SU-DHL-6 (cell line): ENCODE measurements at regions not wholly inside any gene's neighbourhood (a gene's known extent, or its start where the extent isn't known, plus 50 kb on each side); places are given as distances from the start of the nearest gene placed in this dataset.

Experiments used
- CTCF ChIP-seq: fragments of 200-600 bp; sonication (generic); IDR thresholded peaks from one replicate; pipeline ENCODE4 v1.5.1; 2017; ENCODE audit warnings: antibody characterized with exemption, mild to moderate bottlenecking, low read length, moderate library complexity; ENCODE audit not compliant: insufficient read depth, poor library complexity, severe bottlenecking
- EZH2phosphoT487 ChIP-seq: fragments of 200-600 bp; sonication (generic), shearing (Covaris generic); conservative IDR thresholded peaks from 2 replicates; pipeline ENCODE4 v1.6.1; 2018; ENCODE audit warnings: mild to moderate bottlenecking, antibody characterized with exemption, low read length, moderate library complexity, mixed read lengths

DNA sequence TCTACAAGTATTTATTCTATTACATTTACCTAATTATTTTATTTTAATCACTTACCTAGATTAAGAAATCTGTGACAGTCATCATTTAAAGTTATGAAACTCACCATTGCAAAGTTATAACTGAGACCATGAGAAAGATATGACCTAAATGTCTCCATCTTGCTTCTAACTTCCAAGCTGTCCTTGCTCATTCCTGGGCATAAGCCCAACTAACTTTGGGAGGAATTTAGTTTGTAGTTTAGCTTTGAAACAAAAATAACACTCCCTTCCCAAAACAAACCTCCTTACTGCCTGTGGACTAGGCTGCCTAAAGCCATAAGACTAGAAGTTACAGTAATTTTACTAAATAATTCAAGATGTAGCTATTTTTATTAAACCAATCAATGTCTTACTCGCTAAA lies 195.6 kb upstream of the RAI14 start:
- no peak for TF ChIP-seq CTCF
- TF ChIP-seq EZH2phosphoT487, result no peak
